HEK293 (cell line): ENCODE measurements at regions not wholly inside any gene's neighbourhood (a gene's known extent, or its start where the extent isn't known, plus 50 kb on each side); places are given as distances from the start of the nearest gene placed in this dataset.

ENCODE experiments used
- CTCF ChIA-PET: fragments of 350-600 bp; formaldehyde crosslinking; extraction: SDS; loops from one replicate; lab custom pipeline; 2021; ENCODE audit warnings: antibody characterized with exemption; lab: Yijun Ruan, JAX
- POLR2A ChIA-PET: fragments of 300-600 bp; formaldehyde crosslinking; extraction: SDS; loops from one replicate; lab custom pipeline; 2020; ENCODE audit warnings: antibody characterized with exemption, inconsistent platforms; lab: Yijun Ruan, JAX
- H3K27ac ChIP-seq: fragments of 200-500 bp; sonication (Bioruptor generic); 2 replicates; pipeline ENCODE4 v1.5.1; 2014; ENCODE audit warnings: low read depth, low read length, control low read depth, inconsistent platforms; ENCODE audit errors: extremely low read depth
- H3K36me3 ChIP-seq, 2 experiments: fragments of 200-500 bp in 1 of 2; sonication (Bioruptor generic) in 1 of 2; 1 replicate in 1 of 2; 2 replicates in 1 of 2; pipeline ENCODE4 v1.5.1; 2014 to 2017; ENCODE audit warnings: inconsistent platforms in 2 of 2, low read length in 2 of 2; ENCODE audit not compliant: control insufficient read depth in 2 of 2, insufficient read depth in 1 of 2
- H3K4me1 ChIP-seq: fragments of 200-500 bp; sonication (Bioruptor generic); 2 replicates; pipeline ENCODE4 v1.5.1; 2014; ENCODE audit warnings: mild to moderate bottlenecking, low read length, inconsistent platforms; ENCODE audit not compliant: control insufficient read depth, insufficient read depth
- H3K4me3 ChIP-seq: 2 replicates; pipeline ENCODE4 v1.5.1; 2011; ENCODE audit warnings: low read depth, mild to moderate bottlenecking, control low read depth, low read length, moderate library complexity
- H3K9me3 ChIP-seq: fragments of 200-500 bp; sonication (Bioruptor generic); 2 replicates; pipeline ENCODE4 v1.5.1; 2014; ENCODE audit warnings: low read depth, low read length, inconsistent platforms; ENCODE audit not compliant: control insufficient read depth, insufficient read depth
- FEZF1 ChIP-seq: fragments of 450-650 bp; formaldehyde crosslinking; IDR thresholded peaks from 2 replicates; pipeline ENCODE4 v1.5.1; 2016; ENCODE audit warnings: missing biosample characterization, missing genetic modification characterization
- HOXD13 ChIP-seq: sonication (generic); formaldehyde crosslinking; IDR thresholded peaks from 2 replicates; pipeline ENCODE4 v1.8.0; 2022; ENCODE audit warnings: missing genetic modification reagents, borderline replicate concordance
- INSM2 ChIP-seq: fragments of 450-650 bp; formaldehyde crosslinking; IDR thresholded peaks from 2 replicates; pipeline ENCODE4 v1.5.1; 2016; ENCODE audit warnings: missing biosample characterization, missing genetic modification characterization
- KLF16 ChIP-seq: fragments of 450-650 bp; formaldehyde crosslinking; IDR thresholded peaks from 2 replicates; pipeline ENCODE4 v1.5.1; 2017; ENCODE audit warnings: missing biosample characterization, missing genetic modification characterization
- SALL2 ChIP-seq: fragments of 450-650 bp; formaldehyde crosslinking; IDR thresholded peaks from 2 replicates; pipeline ENCODE4 v1.5.0; 2017; ENCODE audit warnings: missing biosample characterization, mild to moderate bottlenecking, missing genetic modification characterization, borderline replicate concordance
- SP2 ChIP-seq: fragments of 450-650 bp; formaldehyde crosslinking; IDR thresholded peaks from 2 replicates; pipeline ENCODE4 v1.5.1; 2016; ENCODE audit warnings: missing biosample characterization, missing genetic modification characterization
- TRIM28 ChIP-seq: IDR thresholded peaks from 2 replicates; pipeline ENCODE4 v1.6.1; 2011; ENCODE audit warnings: low read length, control low read depth, borderline replicate concordance
- ZFP37 ChIP-seq: fragments of 450-650 bp; formaldehyde crosslinking; IDR thresholded peaks from 2 replicates; pipeline ENCODE4 v1.5.1; 2016; ENCODE audit warnings: missing biosample characterization, missing genetic modification characterization
- ZNF10 ChIP-seq: fragments of 450-650 bp; formaldehyde crosslinking; IDR thresholded peaks from 2 replicates; pipeline ENCODE4 v1.5.1; 2017; ENCODE audit warnings: missing biosample characterization, missing genetic modification characterization
- ZNF146 ChIP-seq: fragments of 450-650 bp; formaldehyde crosslinking; IDR thresholded peaks from 2 replicates; pipeline ENCODE4 v1.5.1; 2016; ENCODE audit warnings: missing biosample characterization, missing genetic modification characterization
- ZNF2 ChIP-seq: fragments of 450-650 bp; formaldehyde crosslinking; IDR thresholded peaks from 2 replicates; pipeline ENCODE4 v1.5.1; 2016; ENCODE audit warnings: missing biosample characterization, missing genetic modification characterization
- ZNF214 ChIP-seq: fragments of 450-650 bp; formaldehyde crosslinking; IDR thresholded peaks from 2 replicates; pipeline ENCODE4 v1.5.1; 2017; ENCODE audit warnings: missing biosample characterization, mild to moderate bottlenecking, missing genetic modification characterization, borderline replicate concordance
- ZNF324 ChIP-seq: fragments of 450-650 bp; formaldehyde crosslinking; IDR thresholded peaks from 2 replicates; pipeline ENCODE4 v1.5.1; 2016; ENCODE audit warnings: missing biosample characterization, missing genetic modification characterization
- ZNF354C ChIP-seq: fragments of 450-650 bp; formaldehyde crosslinking; IDR thresholded peaks from 2 replicates; pipeline ENCODE4 v1.5.1; 2016; ENCODE audit warnings: missing biosample characterization, missing genetic modification characterization, low read depth, borderline replicate concordance
- ZNF571 ChIP-seq: fragments of 450-650 bp; formaldehyde crosslinking; IDR thresholded peaks from 2 replicates; pipeline ENCODE4 v1.5.0; 2017; ENCODE audit warnings: missing biosample characterization, missing genetic modification characterization
- ZNF660 ChIP-seq: fragments of 450-650 bp; IDR thresholded peaks from 2 replicates; pipeline ENCODE4 v1.5.1; 2018; ENCODE audit warnings: missing biosample characterization, mild to moderate bottlenecking, missing genetic modification characterization
- TF ChIP-seq, protein P1 (sequence below): fragments of 450-650 bp; formaldehyde crosslinking; conservative IDR thresholded peaks from 2 replicates; pipeline ENCODE4 v1.5.1; 2016; ENCODE audit warnings: low read depth, missing biosample characterization, missing genetic modification characterization
- TF ChIP-seq, protein P2 (sequence below): fragments of 450-650 bp; formaldehyde crosslinking; IDR thresholded peaks from 2 replicates; pipeline ENCODE4 v1.5.1; 2016; ENCODE audit warnings: missing biosample characterization, missing genetic modification characterization, borderline replicate concordance
- TF ChIP-seq, protein P3 (sequence below): fragments of 450-650 bp; formaldehyde crosslinking; IDR thresholded peaks from 2 replicates; pipeline ENCODE4 v1.5.1; 2017; ENCODE audit warnings: missing biosample characterization, missing genetic modification characterization
- TF ChIP-seq, protein P4 (sequence below): fragments of 450-650 bp; formaldehyde crosslinking; IDR thresholded peaks from 2 replicates; pipeline ENCODE4 v1.5.1; 2016; ENCODE audit warnings: missing biosample characterization, missing genetic modification characterization

DNA sequence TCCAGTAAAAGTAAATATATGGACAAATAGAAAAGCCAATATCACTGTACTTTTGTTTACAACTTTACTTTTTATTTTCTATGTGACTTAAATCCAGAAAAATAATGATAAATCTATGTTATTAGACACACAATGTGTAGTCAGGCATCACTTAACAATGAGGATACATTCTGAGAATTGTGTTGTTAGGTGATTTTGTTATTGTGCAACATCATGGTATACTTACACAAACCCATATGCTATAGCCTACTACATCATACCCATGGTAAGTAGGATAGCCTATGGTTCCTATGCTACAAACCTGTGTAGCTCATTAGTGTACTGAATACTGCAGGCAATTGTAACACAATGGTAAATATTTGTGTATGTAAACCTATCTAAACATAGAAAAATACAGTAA lies 781.7 kb upstream of the GHITM start:
- no peaks in the 10 kb centered on the region for H3K9me3 ChIP-seq
- no peak overlapping the region for H3K4me3 ChIP-seq
- H3K27ac ChIP-seq: no peak overlapping the region
- no peaks in the 10 kb centered on the region for H3K4me1 ChIP-seq
- TF ChIP-seq INSM2 (tag by site-specific recombination) (no peak), FEZF1 (tag by site-specific recombination) (no peak), ZNF571 (tag by site-specific recombination) (no peak), SP2 (no peak), ZNF10 (tag by site-specific recombination) (no peak), ZNF324 (no peak), HOXD13 (CRISPR knock-in tag) (no peak), ZNF660 (tag by site-specific recombination) (no peak)
- TF ChIP-seq, protein P1, sequence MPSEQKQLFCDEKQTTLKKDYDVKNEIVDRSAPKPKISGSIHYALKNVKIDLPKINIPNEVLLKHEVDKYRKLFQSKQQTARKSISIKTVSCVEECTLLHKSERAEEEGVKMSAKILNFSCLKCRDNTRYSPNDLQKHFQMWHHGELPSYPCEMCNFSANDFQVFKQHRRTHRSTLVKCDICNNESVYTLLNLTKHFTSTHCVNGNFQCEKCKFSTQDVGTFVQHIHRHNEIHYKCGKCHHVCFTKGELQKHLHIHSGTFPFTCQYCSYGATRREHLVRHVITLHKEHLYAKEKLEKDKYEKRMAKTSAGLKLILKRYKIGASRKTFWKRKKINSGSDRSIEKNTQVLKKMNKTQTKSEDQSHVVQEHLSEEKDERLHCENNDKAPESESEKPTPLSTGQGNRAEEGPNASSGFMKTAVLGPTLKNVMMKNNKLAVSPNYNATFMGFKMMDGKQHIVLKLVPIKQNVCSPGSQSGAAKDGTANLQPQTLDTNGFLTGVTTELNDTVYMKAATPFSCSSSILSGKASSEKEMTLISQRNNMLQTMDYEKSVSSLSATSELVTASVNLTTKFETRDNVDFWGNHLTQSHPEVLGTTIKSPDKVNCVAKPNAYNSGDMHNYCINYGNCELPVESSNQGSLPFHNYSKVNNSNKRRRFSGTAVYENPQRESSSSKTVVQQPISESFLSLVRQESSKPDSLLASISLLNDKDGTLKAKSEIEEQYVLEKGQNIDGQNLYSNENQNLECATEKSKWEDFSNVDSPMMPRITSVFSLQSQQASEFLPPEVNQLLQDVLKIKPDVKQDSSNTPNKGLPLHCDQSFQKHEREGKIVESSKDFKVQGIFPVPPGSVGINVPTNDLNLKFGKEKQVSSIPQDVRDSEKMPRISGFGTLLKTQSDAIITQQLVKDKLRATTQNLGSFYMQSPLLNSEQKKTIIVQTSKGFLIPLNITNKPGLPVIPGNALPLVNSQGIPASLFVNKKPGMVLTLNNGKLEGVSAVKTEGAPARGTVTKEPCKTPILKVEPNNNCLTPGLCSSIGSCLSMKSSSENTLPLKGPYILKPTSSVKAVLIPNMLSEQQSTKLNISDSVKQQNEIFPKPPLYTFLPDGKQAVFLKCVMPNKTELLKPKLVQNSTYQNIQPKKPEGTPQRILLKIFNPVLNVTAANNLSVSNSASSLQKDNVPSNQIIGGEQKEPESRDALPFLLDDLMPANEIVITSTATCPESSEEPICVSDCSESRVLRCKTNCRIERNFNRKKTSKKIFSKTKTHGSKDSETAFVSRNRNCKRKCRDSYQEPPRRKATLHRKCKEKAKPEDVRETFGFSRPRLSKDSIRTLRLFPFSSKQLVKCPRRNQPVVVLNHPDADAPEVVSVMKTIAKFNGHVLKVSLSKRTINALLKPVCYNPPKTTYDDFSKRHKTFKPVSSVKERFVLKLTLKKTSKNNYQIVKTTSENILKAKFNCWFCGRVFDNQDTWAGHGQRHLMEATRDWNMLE (tag by site-specific recombination): no peak
- TF ChIP-seq, protein P2, sequence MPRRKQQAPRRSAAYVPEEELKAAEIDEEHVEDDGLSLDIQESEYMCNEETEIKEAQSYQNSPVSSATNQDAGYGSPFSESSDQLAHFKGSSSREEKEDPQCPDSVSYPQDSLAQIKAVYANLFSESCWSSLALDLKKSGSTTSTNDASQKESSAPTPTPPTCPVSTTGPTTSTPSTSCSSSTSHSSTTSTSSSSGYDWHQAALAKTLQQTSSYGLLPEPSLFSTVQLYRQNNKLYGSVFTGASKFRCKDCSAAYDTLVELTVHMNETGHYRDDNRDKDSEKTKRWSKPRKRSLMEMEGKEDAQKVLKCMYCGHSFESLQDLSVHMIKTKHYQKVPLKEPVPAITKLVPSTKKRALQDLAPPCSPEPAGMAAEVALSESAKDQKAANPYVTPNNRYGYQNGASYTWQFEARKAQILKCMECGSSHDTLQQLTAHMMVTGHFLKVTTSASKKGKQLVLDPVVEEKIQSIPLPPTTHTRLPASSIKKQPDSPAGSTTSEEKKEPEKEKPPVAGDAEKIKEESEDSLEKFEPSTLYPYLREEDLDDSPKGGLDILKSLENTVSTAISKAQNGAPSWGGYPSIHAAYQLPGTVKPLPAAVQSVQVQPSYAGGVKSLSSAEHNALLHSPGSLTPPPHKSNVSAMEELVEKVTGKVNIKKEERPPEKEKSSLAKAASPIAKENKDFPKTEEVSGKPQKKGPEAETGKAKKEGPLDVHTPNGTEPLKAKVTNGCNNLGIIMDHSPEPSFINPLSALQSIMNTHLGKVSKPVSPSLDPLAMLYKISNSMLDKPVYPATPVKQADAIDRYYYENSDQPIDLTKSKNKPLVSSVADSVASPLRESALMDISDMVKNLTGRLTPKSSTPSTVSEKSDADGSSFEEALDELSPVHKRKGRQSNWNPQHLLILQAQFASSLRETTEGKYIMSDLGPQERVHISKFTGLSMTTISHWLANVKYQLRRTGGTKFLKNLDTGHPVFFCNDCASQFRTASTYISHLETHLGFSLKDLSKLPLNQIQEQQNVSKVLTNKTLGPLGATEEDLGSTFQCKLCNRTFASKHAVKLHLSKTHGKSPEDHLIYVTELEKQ (tag by site-specific recombination): no peak
- ChIA-PET CTCF (interaction anchor here (0.6 kb wide), 1 partner anchor 740 kb away, joined by 3 read pairs; no protein-coding TSS in a partner anchor), POLR2A (no interaction called here)
- no peaks in the 10 kb centered on the region for H3K36me3 ChIP-seq

- Histone ChIP-seq H3K9me3 (no peaks in the 10 kb centered on the region), H3K4me3 (no peak overlapping the region), H3K27ac (no peak overlapping the region), H3K4me1 (no peaks in the 10 kb centered on the region), H3K36me3 (no peaks in the 10 kb centered on the region)
- POLR2A ChIA-PET: no interaction called here
- CTCF ChIA-PET: interaction anchor here (0.6 kb wide), 1 partner anchor 30 kb away, joined by 3 read pairs; no protein-coding TSS in a partner anchor
- TF ChIP-seq INSM2 (tag by site-specific recombination): no peak
- TF ChIP-seq KLF16: no peak
- TF ChIP-seq, protein P3, sequence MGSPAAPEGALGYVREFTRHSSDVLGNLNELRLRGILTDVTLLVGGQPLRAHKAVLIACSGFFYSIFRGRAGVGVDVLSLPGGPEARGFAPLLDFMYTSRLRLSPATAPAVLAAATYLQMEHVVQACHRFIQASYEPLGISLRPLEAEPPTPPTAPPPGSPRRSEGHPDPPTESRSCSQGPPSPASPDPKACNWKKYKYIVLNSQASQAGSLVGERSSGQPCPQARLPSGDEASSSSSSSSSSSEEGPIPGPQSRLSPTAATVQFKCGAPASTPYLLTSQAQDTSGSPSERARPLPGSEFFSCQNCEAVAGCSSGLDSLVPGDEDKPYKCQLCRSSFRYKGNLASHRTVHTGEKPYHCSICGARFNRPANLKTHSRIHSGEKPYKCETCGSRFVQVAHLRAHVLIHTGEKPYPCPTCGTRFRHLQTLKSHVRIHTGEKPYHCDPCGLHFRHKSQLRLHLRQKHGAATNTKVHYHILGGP: no peak
- TF ChIP-seq ZNF2 (tag by site-specific recombination): no peak
- no peak for TF ChIP-seq SALL2 (tag by site-specific recombination)
- no peak for TF ChIP-seq ZNF146 (tag by site-specific recombination)
- no peak for TF ChIP-seq ZNF214 (tag by site-specific recombination)
- no peak for TF ChIP-seq ZFP37
- no peak for TF ChIP-seq ZNF354C (tag by site-specific recombination)
- no peak for TF ChIP-seq TRIM28
- TF ChIP-seq, protein P4, sequence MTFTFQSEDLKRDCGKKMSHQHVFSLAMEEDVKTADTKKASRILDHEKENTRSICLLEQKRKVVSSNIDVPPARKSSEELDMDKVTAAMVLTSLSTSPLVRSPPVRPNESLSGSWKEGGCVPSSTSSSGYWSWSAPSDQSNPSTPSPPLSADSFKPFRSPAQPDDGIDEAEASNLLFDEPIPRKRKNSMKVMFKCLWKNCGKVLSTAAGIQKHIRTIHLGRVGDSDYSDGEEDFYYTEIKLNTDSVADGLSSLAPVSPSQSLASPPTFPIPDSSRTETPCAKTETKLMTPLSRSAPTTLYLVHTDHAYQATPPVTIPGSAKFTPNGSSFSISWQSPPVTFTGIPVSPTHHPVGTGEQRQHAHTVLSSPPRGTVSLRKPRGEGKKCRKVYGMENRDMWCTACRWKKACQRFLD: no peak
Measured at GRCh38 chr10:83367036-83367435, 772.3 kb upstream of the GHITM start.
